ENCODE measurements at regions not wholly inside any gene's neighbourhood (a gene's known extent, or its start where the extent isn't known, plus 50 kb on each side); places are given as distances from the start of the nearest gene placed in this dataset.

GRCh38 chr22:19593991-19594569 lies 69.9 kb upstream of the CLDN5 start:
- no peak for DNase-seq (ENCODE audit: low spot score)
- ChIA-PET POLR2A (ENCODE audit: low non-redundant PET) (no interaction called here), CTCF (no interaction called here)
- Histone ChIP-seq H3K4me3 (ENCODE audit: low read depth, low read length, poor library complexity, severe bottlenecking) (no peak overlapping the region), H3K4me1 (ENCODE audit: insufficient read depth, low read length, poor library complexity, severe bottlenecking) (peaks cover 3% of the 10 kb centered on the region), H3K9me3 (ENCODE audit: low read depth, low read length, poor library complexity, severe bottlenecking) (no peaks in the 10 kb centered on the region), H3K27me3 (replicated peaks; ENCODE audit: insufficient read depth, low read depth, low read length, poor library complexity) (no peaks in the 10 kb centered on the region), H3K36me3 (ENCODE audit: insufficient read depth, low read length, poor library complexity, severe bottlenecking) (no peaks in the 10 kb centered on the region), H3K27ac (ENCODE audit: low read depth, low read length, poor library complexity, severe bottlenecking) (no peak overlapping the region)
- intact Hi-C loops (cut with micrococcal nuclease; ENCODE audit: unreplicated experiment) = no loop called here
- no peak for TF ChIP-seq CTCF (conservative IDR thresholded peaks at IDR 0.05; ENCODE audit: low read depth, low read length)
- BruUV-seq (replicated peaks) = no TSS peak

GRCh38 chr22:19595532-19595931 lies 71.3 kb upstream of the CLDN5 start:
- TF ChIP-seq CTCF (conservative IDR thresholded peaks at IDR 0.05; ENCODE audit: low read depth, low read length) (no peak), EZH2 (IDR thresholded peaks at IDR 0.05; ENCODE audit: borderline replicate concordance, low read depth, low read length, poor library complexity, severe bottlenecking) (no peak)
- ChIA-PET CTCF (no interaction called here), POLR2A (ENCODE audit: low non-redundant PET) (no interaction called here)
- no peaks in the 10 kb centered on the region for H3K27me3 ChIP-seq (replicated peaks; ENCODE audit: insufficient read depth, low read depth, low read length, poor library complexity)
- DNase-seq (ENCODE audit: low spot score) = no peak
- no peak overlapping the region for H3K4me3 ChIP-seq (ENCODE audit: low read depth, low read length, poor library complexity, severe bottlenecking)
- no TSS peak for BruUV-seq (replicated peaks)
- no peaks in the 10 kb centered on the region for H3K36me3 ChIP-seq (ENCODE audit: insufficient read depth, low read length, poor library complexity, severe bottlenecking)
- no peak overlapping the region for H3K27ac ChIP-seq (ENCODE audit: low read depth, low read length, poor library complexity, severe bottlenecking)
- H3K9me3 ChIP-seq (ENCODE audit: low read depth, low read length, poor library complexity, severe bottlenecking) = no peaks in the 10 kb centered on the region
- H3K4me1 ChIP-seq (ENCODE audit: insufficient read depth, low read length, poor library complexity, severe bottlenecking) = peaks cover 3% of the 10 kb centered on the region
- intact Hi-C loops (cut with micrococcal nuclease; ENCODE audit: unreplicated experiment) = no loop called here

- no TSS peak for BruUV-seq (replicated peaks)
- POLR2A ChIA-PET (ENCODE audit: low non-redundant PET) = no interaction called here
Observed at GRCh38 chr22:19596680-19597398, 72.6 kb upstream of the CLDN5 start.

More at GRCh38 chr22:19596680-19597398, 72.6 kb upstream of the CLDN5 start:
- no peak overlapping the region for H3K27ac ChIP-seq (ENCODE audit: low read depth, low read length, poor library complexity, severe bottlenecking)
- no peak for TF ChIP-seq CTCF (conservative IDR thresholded peaks at IDR 0.05; ENCODE audit: low read depth, low read length)
- no peak for TF ChIP-seq EZH2 (IDR thresholded peaks at IDR 0.05; ENCODE audit: borderline replicate concordance, low read depth, low read length, poor library complexity, severe bottlenecking)
- CTCF ChIA-PET = no interaction called here
- no peaks in the 10 kb centered on the region for H3K27me3 ChIP-seq (replicated peaks; ENCODE audit: insufficient read depth, low read depth, low read length, poor library complexity)
- intact Hi-C loops (cut with micrococcal nuclease; ENCODE audit: unreplicated experiment) = no loop called here
- DNase-seq (ENCODE audit: low spot score) = peak; percentile 19
- no peaks in the 10 kb centered on the region for H3K9me3 ChIP-seq (ENCODE audit: low read depth, low read length, poor library complexity, severe bottlenecking)
- peaks cover 3% of the 10 kb centered on the region for H3K4me1 ChIP-seq (ENCODE audit: insufficient read depth, low read length, poor library complexity, severe bottlenecking)
- H3K36me3 ChIP-seq (ENCODE audit: insufficient read depth, low read length, poor library complexity, severe bottlenecking) = no peaks in the 10 kb centered on the region
- H3K4me3 ChIP-seq (ENCODE audit: low read depth, low read length, poor library complexity, severe bottlenecking) = no peak overlapping the region
